GM18873 (cell line): ENCODE measurements at regions not wholly inside any gene's neighbourhood (a gene's known extent, or its start where the extent isn't known, plus 50 kb on each side); places are given as distances from the start of the nearest gene placed in this dataset.
"Not testable (repeated sequence)": the region's sequence is repeated elsewhere in the genome, so short reads cannot be mapped to it uniquely, and the experiment has no call there.

Source experiments
- ATAC-seq: cut with Tn5 transposase; IDR thresholded peaks from one replicate; pipeline ENCODE4 v1.9.1; 2021; ENCODE audit warnings: mild to moderate bottlenecking, moderate library complexity, moderate number of reproducible peaks; ENCODE audit not compliant: unreplicated experiment, low FRiP score

GRCh38 chr5:130651440-130651839 lies 513.6 kb downstream of the HINT1 start:
- ATAC-seq: no peak

GRCh38 chr5:130643321-130643720 lies 521.7 kb downstream of the HINT1 start:
- ATAC-seq: no peak

GRCh38 chr5:130642461-130642860 lies 522.6 kb downstream of the HINT1 start:
- ATAC-seq: no peak

GRCh38 chr5:130627145-130627544 lies 537.9 kb downstream of the HINT1 start:
- no peak for ATAC-seq

- ATAC-seq: no peak
Observed at GRCh38 chr5:130624805-130625204, 540.3 kb downstream of the HINT1 start.

- no peak for ATAC-seq
Observed at GRCh38 chr5:130616161-130616560, 548.9 kb downstream of the HINT1 start.

GRCh38 chr5:130605234-130605633 lies 559.8 kb downstream of the HINT1 start:
- ATAC-seq: no peak

- ATAC-seq: not testable (repeated sequence)
Observed at GRCh38 chr5:130596647-130597046, 568.4 kb downstream of the HINT1 start.

GRCh38 chr5:130580264-130580663 lies 584.8 kb downstream of the HINT1 start:
- ATAC-seq: no peak

GRCh38 chr5:130578354-130578753 lies 586.7 kb downstream of the HINT1 start:
- no peak for ATAC-seq

GRCh38 chr5:130571076-130571475 lies 594.0 kb downstream of the HINT1 start:
- no peak for ATAC-seq

- no peak for ATAC-seq
Observed at GRCh38 chr5:130568791-130569190, 596.3 kb downstream of the HINT1 start.

- ATAC-seq: no peak
Observed at GRCh38 chr5:130555429-130555828, 609.6 kb downstream of the HINT1 start.

- ATAC-seq: no peak
Observed at GRCh38 chr5:130550562-130550928, 614.5 kb downstream of the HINT1 start.

- ATAC-seq: no peak
Observed at GRCh38 chr5:130549884-130550561, 615.0 kb downstream of the HINT1 start.

GRCh38 chr5:130546211-130546610 lies 618.8 kb downstream of the HINT1 start:
- ATAC-seq: no peak

GRCh38 chr5:130545291-130545690 lies 619.8 kb downstream of the HINT1 start:
- ATAC-seq: no peak

- no peak for ATAC-seq
Observed at GRCh38 chr5:130541617-130542221, 623.3 kb downstream of the HINT1 start.

GRCh38 chr5:130536691-130537090 lies 628.4 kb downstream of the HINT1 start:
- ATAC-seq: no peak

GRCh38 chr5:130532786-130533185 lies 628.5 kb downstream of the CHSY3 start:
- no peak for ATAC-seq

GRCh38 chr5:130529511-130530485 lies 625.5 kb downstream of the CHSY3 start:
- no peak for ATAC-seq
